Esophagus muscularis mucosa (tissue), 3 donors: ENCODE measurements at regions not wholly inside any gene's neighbourhood (a gene's known extent, or its start where the extent isn't known, plus 50 kb on each side); places are given as distances from the start of the nearest gene placed in this dataset.

Source experiments
- POLR2A ChIP-seq: fragments of 450-650 bp; IDR thresholded peaks from one replicate; pipeline ENCODE4 v1.6.1; 2017; ENCODE audit warnings: antibody characterized with exemption, moderate library complexity, mild to moderate bottlenecking, low read depth
- POLR2AphosphoS5 ChIP-seq, 2 donors: sonication (generic); formaldehyde crosslinking; IDR thresholded peaks; one replicate each; pipeline ENCODE4 v1.6.1; 2017; ENCODE audit warnings: antibody characterized with exemption in 2 of 2
- TF ChIP-seq, protein P1 (sequence below), 3 experiments: fragments of 200-600 bp in 2 of 3; fragments of 450-650 bp in 1 of 3; sonication (generic) in 2 of 3; IDR thresholded peaks; one replicate each; pipeline ENCODE4 v1.5.1; 2017 to 2019; ENCODE audit warnings: antibody characterized with exemption in 3 of 3, mild to moderate bottlenecking in 2 of 3, moderate library complexity in 1 of 3

- TF ChIP-seq POLR2AphosphoS5 (IDR thresholded peaks at IDR 0.05) (no peak), POLR2A (no peak)
- TF ChIP-seq, protein P1, sequence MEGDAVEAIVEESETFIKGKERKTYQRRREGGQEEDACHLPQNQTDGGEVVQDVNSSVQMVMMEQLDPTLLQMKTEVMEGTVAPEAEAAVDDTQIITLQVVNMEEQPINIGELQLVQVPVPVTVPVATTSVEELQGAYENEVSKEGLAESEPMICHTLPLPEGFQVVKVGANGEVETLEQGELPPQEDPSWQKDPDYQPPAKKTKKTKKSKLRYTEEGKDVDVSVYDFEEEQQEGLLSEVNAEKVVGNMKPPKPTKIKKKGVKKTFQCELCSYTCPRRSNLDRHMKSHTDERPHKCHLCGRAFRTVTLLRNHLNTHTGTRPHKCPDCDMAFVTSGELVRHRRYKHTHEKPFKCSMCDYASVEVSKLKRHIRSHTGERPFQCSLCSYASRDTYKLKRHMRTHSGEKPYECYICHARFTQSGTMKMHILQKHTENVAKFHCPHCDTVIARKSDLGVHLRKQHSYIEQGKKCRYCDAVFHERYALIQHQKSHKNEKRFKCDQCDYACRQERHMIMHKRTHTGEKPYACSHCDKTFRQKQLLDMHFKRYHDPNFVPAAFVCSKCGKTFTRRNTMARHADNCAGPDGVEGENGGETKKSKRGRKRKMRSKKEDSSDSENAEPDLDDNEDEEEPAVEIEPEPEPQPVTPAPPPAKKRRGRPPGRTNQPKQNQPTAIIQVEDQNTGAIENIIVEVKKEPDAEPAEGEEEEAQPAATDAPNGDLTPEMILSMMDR (IDR thresholded peaks at IDR 0.05): no peak
These were observed 467.0 kb upstream of the RASGRP1 start for GRCh38 chr15:39031596-39031995.
